Gastroesophageal sphincter (tissue), 4 donors: ENCODE measurements at regions not wholly inside any gene's neighbourhood (a gene's known extent, or its start where the extent isn't known, plus 50 kb on each side); places are given as distances from the start of the nearest gene placed in this dataset.
"Not testable (repeated sequence)": the region's sequence is repeated elsewhere in the genome, so short reads cannot be mapped to it uniquely, and the experiment has no call there.

Experiments
- ATAC-seq: fragments of 150-250 bp; one replicate; pipeline ENCODE4 v1.9.1; 2016; ENCODE audit warnings: mild to moderate bottlenecking, moderate library complexity
- H3K27ac ChIP-seq, 4 donors: fragments of 200-600 bp; sonication (generic) in 3 of 4; 1 replicate in 3 of 4; 2 replicates in 1 of 4; pipeline ENCODE4 v1.5.1; 2016 to 2019
- H3K27me3 ChIP-seq: fragments of 200-600 bp; sonication (generic); one replicate; pipeline ENCODE4 v1.5.1; 2019
- H3K36me3 ChIP-seq, 2 donors: fragments of 200-600 bp; sonication (generic); one replicate each; pipeline ENCODE4 v1.5.1; 2019; ENCODE audit warnings: control low read depth in 1 of 2
- H3K4me1 ChIP-seq, 3 donors: fragments of 200-600 bp; sonication (generic); 1 replicate in 2 of 3; 2 replicates in 1 of 3; pipeline ENCODE4 v1.5.1; 2016 to 2019; ENCODE audit warnings: control low read depth in 2 of 3
- H3K4me3 ChIP-seq, 2 donors: fragments of 200-600 bp; sonication (generic); one replicate each; pipeline ENCODE4 v1.5.1; 2019; ENCODE audit warnings: mild to moderate bottlenecking in 1 of 2, moderate library complexity in 1 of 2
- H3K9me3 ChIP-seq, 3 donors: fragments of 200-600 bp; sonication (generic); one replicate each; pipeline ENCODE4 v1.5.1; 2017 to 2019; ENCODE audit warnings: control low read depth in 2 of 3
- CTCF ChIP-seq, 4 experiments: fragments of 200-600 bp in 2 of 4; fragments of 450-650 bp in 2 of 4; sonication (generic) in 1 of 4; IDR thresholded peaks; one replicate each; pipeline ENCODE4 v1.5.1; 2017 to 2019; ENCODE audit warnings: antibody characterized with exemption in 4 of 4, mild to moderate bottlenecking in 2 of 4, moderate library complexity in 2 of 4
- EP300 ChIP-seq: sonication (generic); formaldehyde crosslinking; IDR thresholded peaks from one replicate; pipeline ENCODE4 v1.6.1; 2017; ENCODE audit warnings: antibody characterized with exemption, mild to moderate bottlenecking
- POLR2A ChIP-seq, 2 donors: fragments of 450-650 bp; IDR thresholded peaks; one replicate each; pipeline ENCODE4 v1.6.1; 2017; ENCODE audit warnings: antibody characterized with exemption in 2 of 2, mild to moderate bottlenecking in 2 of 2, moderate library complexity in 1 of 2
- POLR2AphosphoS5 ChIP-seq: sonication (generic); formaldehyde crosslinking; IDR thresholded peaks from one replicate; pipeline ENCODE4 v1.6.1; 2017; ENCODE audit warnings: antibody characterized with exemption
- WGBS, 2 donors: methylation state at CpG; one replicate each; pipeline ENCODE4 v1.1.5; 2018; ENCODE audit warnings: low coverage in 1 of 2; 5-methylcytosine and 5-hydroxymethylcytosine counted together

- 60 to 70% methylated on average over 2 of the region's 2 CpGs for WGBS, 2 donors
- Histone ChIP-seq H3K27ac (no peak overlapping the region), H3K27me3 (no peaks in the 10 kb centered on the region), H3K36me3 (no peaks in the 10 kb centered on the region), H3K4me1 (no peaks in the 10 kb centered on the region), H3K9me3 (no peaks in the 10 kb centered on the region), H3K4me3 (no peak overlapping the region)
- no peak for TF ChIP-seq EP300
- TF ChIP-seq POLR2AphosphoS5, result no peak
- no peak for TF ChIP-seq POLR2A (IDR thresholded peaks at IDR 0.05)
- TF ChIP-seq CTCF (IDR thresholded peaks at IDR 0.05), result no peak
- ATAC-seq, result no peak
Measured at GRCh38 chr12:84165998-84166571, 746.5 kb downstream of the SLC6A15 start.

DNA sequence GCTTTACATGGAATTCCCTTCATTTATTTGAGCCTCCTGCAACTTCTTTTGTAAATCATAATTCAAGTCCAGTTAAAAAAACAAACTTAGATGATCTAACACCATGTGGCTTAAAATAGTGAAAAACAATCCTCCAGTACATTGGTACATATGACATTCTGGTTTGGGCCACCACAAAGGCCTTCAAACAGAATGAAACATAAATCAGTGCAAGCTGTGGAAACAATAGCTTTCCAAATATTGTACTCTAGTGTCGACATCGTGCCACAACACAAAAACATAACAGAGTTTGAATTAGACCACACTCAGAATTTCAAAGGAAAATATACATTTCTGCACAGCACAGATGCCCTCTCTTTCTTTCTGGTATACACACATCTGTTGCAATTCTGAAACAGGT lies 751.3 kb downstream of the SLC6A15 start:
- Histone ChIP-seq H3K36me3 (no peaks in the 10 kb centered on the region), H3K9me3 (no peaks in the 10 kb centered on the region), H3K4me1 (no peaks in the 10 kb centered on the region), H3K27ac (no peak overlapping the region), H3K27me3 (no peaks in the 10 kb centered on the region), H3K4me3 (no peak overlapping the region)
- ATAC-seq, result no peak
- no peak for TF ChIP-seq EP300
- no peak for TF ChIP-seq POLR2AphosphoS5
- no peak for TF ChIP-seq CTCF (IDR thresholded peaks at IDR 0.05)
- no peak for TF ChIP-seq POLR2A (IDR thresholded peaks at IDR 0.05)
- 41 to 54% methylated on average over 2 of the region's 2 CpGs for WGBS, 2 donors

DNA sequence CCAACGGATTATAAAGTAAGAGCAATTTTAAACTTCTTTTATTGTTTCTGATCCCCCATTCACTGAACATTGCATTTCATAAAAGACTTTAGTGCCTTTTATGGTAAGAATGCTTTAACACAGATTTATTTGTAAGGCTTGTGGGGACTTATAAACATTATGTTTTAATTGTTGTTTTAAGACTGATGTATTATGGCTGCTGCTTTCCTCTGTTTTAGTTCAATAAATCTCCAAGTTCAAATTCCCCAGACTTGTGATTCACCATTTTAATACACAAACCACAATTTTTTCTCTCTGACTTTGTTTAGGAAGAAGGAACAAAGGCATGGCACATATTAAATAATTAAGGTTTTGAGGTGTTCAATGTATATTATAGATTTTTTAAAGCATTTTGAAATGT lies 753.3 kb downstream of the SLC6A15 start:
- WGBS, 2 donors, result 71 to 100% methylated on average over 1 of the region's 1 CpG
- Histone ChIP-seq H3K27ac (no peak overlapping the region), H3K27me3 (no peaks in the 10 kb centered on the region), H3K4me3 (no peak overlapping the region), H3K9me3 (no peaks in the 10 kb centered on the region), H3K36me3 (no peaks in the 10 kb centered on the region), H3K4me1 (no peaks in the 10 kb centered on the region)
- no peak for ATAC-seq
- TF ChIP-seq CTCF (IDR thresholded peaks at IDR 0.05), result no peak
- no peak for TF ChIP-seq POLR2AphosphoS5
- TF ChIP-seq POLR2A (IDR thresholded peaks at IDR 0.05), result no peak
- TF ChIP-seq EP300, result no peak

GRCh38 chr12:84157170-84157569 lies 755.4 kb downstream of the SLC6A15 start:
- no peak for ATAC-seq
- no peaks in the 10 kb centered on the region for H3K27me3 ChIP-seq
- no peaks in the 10 kb centered on the region for H3K4me1 ChIP-seq
- no peak overlapping the region for H3K27ac ChIP-seq
- no peak for TF ChIP-seq POLR2A (IDR thresholded peaks at IDR 0.05)
- TF ChIP-seq EP300, result no peak
- no peak for TF ChIP-seq POLR2AphosphoS5
- no peak for TF ChIP-seq CTCF (IDR thresholded peaks at IDR 0.05)
- no peaks in the 10 kb centered on the region for H3K36me3 ChIP-seq
- H3K9me3 ChIP-seq, result no peaks in the 10 kb centered on the region
- WGBS, 2 donors, result 50 to 76% methylated on average over 1 of the region's 1 CpG
- no peak overlapping the region for H3K4me3 ChIP-seq

GRCh38 chr12:84154991-84155930 lies 757.3 kb downstream of the SLC6A15 start:
- H3K9me3 ChIP-seq, H3K27ac ChIP-seq, H3K27me3 ChIP-seq, H3K4me1 ChIP-seq, H3K36me3 ChIP-seq, H3K4me3 ChIP-seq, ATAC-seq: not testable (repeated sequence)
- 90 to 100% methylated on average over 1 to 2 of the region's 30 CpGs for WGBS, 2 donors

DNA sequence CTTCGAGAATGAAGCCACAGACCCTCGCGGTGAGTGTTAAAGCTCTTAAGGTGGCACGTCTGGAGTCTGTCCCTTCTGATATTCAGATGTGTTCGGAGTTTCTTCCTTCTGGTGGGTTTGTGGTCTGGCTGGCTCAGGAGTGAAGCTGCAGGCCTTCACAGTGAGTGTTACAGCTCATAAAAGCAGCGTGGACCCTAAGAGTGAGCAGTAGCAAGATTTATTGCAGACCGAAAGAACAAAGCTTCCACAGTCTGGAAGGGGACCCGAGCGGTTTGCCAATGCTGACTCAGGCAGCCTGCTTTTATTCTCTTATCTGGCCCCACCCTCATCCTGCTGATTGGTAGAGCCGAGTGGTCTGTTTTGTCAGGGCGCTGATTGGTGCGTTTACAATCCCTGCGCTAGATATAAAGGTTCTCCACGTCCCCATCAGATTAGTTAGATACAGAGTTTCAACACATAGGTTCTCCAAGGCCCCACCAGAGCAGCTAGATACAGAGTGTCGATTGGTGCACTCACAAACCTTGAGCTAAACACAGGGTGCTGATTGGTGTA lies 758.1 kb downstream of the SLC6A15 start:
- not testable (repeated sequence) for H3K27ac ChIP-seq, ATAC-seq, H3K4me1 ChIP-seq, H3K9me3 ChIP-seq, H3K36me3 ChIP-seq, H3K4me3 ChIP-seq, H3K27me3 ChIP-seq
- 88% methylated on average over 9 of the region's 15 CpGs; no CpG with 5 or more reads in 1 of the 2 donors for WGBS, 2 donors
